ENCODE measurements at regions not wholly inside any gene's neighbourhood (a gene's known extent, or its start where the extent isn't known, plus 50 kb on each side); places are given as distances from the start of the nearest gene placed in this dataset.

DNA sequence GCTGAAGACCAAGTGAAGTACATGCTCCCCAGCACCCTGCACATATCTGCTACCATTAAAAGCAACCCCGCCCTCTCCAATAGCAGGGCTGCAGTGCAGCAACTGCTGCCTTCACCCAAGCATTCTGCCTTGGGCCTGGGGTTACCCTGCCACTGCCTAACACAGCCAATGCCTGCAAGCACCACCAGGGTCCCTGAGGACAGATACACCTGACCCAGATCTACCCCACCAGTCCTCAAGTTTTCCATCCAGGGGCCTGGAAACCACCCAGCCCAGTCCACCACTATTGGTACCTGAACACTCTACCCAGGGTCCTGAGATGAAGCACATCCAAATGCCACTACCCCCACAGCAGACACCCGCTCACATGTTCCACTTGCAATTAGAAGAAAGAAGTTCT lies 181.1 kb upstream of the RBBP8 start:
- TF ChIP-seq POLR2A (IDR thresholded peaks at IDR 0.05) (no peak), CTCF (IDR thresholded peaks at IDR 0.05) (no peak)
